Urothelium cell line (cell line): ENCODE measurements at regions not wholly inside any gene's neighbourhood (a gene's known extent, or its start where the extent isn't known, plus 50 kb on each side); places are given as distances from the start of the nearest gene placed in this dataset.

Experiments
- DNase-seq: peaks from one replicate; pipeline ENCODE4 v3.0.0; 2011; ENCODE audit warnings: low spot score, mixed read lengths
- FAIRE-seq: peaks from 2 replicates; lab custom pipeline; 2011; peaks lifted over from hg19 to GRCh38; lab: Jason Lieb, UNC

- no peak for DNase-seq
- no peak for FAIRE-seq
Measured at GRCh38 chr13:44207476-44207875, 166.1 kb upstream of the SERP2 start.

- no peak for FAIRE-seq
- no peak for DNase-seq
Measured at GRCh38 chr13:44210525-44210924, 163.1 kb upstream of the SERP2 start.

GRCh38 chr13:44211286-44211685, 162.3 kb upstream of the SERP2 start:
- FAIRE-seq (no peak), DNase-seq (no peak)

GRCh38 chr13:44211704-44212346, 161.8 kb upstream of the SERP2 start:
- FAIRE-seq (no peak), DNase-seq (no peak)

GRCh38 chr13:44212633-44213396, 160.8 kb upstream of the SERP2 start:
- DNase-seq (no peak), FAIRE-seq (no peak)

- no peak for DNase-seq
- FAIRE-seq, result no peak
Measured at GRCh38 chr13:44218501-44219240, 155.0 kb upstream of the SERP2 start.

GRCh38 chr13:44219577-44220548, 153.8 kb upstream of the SERP2 start:
- no peak for FAIRE-seq

GRCh38 chr13:44220948-44221347, 152.7 kb upstream of the SERP2 start:
- DNase-seq (no peak), FAIRE-seq (no peak)

More at GRCh38 chr13:44219577-44220548, 153.8 kb upstream of the SERP2 start:
- DNase-seq, result no peak

GRCh38 chr13:44221657-44222056, 152.0 kb upstream of the SERP2 start:
- FAIRE-seq (no peak), DNase-seq (no peak)

- FAIRE-seq (no peak), DNase-seq (no peak)
Measured at GRCh38 chr13:44223770-44224444, 149.7 kb upstream of the SERP2 start.

- FAIRE-seq, result no peak
- no peak for DNase-seq
Measured at GRCh38 chr13:44224450-44225149, 149.0 kb upstream of the SERP2 start.

- DNase-seq (no peak), FAIRE-seq (no peak)
Measured at GRCh38 chr13:44229371-44230030, 144.1 kb upstream of the SERP2 start.

GRCh38 chr13:44230071-44230470, 143.6 kb upstream of the SERP2 start:
- no peak for DNase-seq
- no peak for FAIRE-seq

GRCh38 chr13:44230736-44231135, 142.9 kb upstream of the SERP2 start:
- FAIRE-seq (no peak), DNase-seq (no peak)

GRCh38 chr13:44231786-44232516, 141.7 kb upstream of the SERP2 start:
- peak; percentile 60 for DNase-seq
- FAIRE-seq, result peak; percentile 35

- FAIRE-seq, result no peak
- DNase-seq, result no peak
Measured at GRCh38 chr13:44232774-44233173, 140.8 kb upstream of the SERP2 start.

- DNase-seq, result no peak
- FAIRE-seq, result no peak
Measured at GRCh38 chr13:44234566-44234965, 139.1 kb upstream of the SERP2 start.

- DNase-seq (no peak), FAIRE-seq (no peak)
Measured at GRCh38 chr13:44236370-44236769, 137.3 kb upstream of the SERP2 start.
